ENCODE measurements at regions not wholly inside any gene's neighbourhood (a gene's known extent, or its start where the extent isn't known, plus 50 kb on each side); places are given as distances from the start of the nearest gene placed in this dataset.

DNA sequence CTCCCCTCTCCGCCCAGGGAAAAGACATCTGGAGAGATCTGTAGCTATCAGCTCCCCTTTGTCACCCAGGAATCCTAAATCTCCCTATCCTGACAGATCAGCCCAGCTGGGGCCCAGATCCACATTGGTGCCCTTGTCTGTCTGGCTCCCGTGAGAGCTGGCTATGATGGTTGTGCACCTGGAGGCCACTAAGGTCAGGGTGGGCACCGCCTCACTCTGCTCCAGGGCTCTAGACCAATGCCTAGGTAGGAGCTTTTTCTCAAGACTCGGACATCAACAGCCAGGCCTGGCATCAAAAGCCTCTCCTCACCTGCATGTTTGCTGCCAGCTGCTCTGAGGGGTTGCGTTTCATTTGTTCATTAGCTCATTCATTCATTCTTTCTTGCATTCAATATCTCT lies 142.7 kb downstream of the SMAD6 start:
- TF ChIP-seq, protein P1, sequence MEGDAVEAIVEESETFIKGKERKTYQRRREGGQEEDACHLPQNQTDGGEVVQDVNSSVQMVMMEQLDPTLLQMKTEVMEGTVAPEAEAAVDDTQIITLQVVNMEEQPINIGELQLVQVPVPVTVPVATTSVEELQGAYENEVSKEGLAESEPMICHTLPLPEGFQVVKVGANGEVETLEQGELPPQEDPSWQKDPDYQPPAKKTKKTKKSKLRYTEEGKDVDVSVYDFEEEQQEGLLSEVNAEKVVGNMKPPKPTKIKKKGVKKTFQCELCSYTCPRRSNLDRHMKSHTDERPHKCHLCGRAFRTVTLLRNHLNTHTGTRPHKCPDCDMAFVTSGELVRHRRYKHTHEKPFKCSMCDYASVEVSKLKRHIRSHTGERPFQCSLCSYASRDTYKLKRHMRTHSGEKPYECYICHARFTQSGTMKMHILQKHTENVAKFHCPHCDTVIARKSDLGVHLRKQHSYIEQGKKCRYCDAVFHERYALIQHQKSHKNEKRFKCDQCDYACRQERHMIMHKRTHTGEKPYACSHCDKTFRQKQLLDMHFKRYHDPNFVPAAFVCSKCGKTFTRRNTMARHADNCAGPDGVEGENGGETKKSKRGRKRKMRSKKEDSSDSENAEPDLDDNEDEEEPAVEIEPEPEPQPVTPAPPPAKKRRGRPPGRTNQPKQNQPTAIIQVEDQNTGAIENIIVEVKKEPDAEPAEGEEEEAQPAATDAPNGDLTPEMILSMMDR (IDR thresholded peaks at IDR 0.05; ENCODE audit: low read length), result no peak
- TF ChIP-seq EZH2 (optimal IDR thresholded peaks at IDR 0.05; ENCODE audit: low read depth, low read length) (no peak), EZH2phosphoT487 (IDR thresholded peaks at IDR 0.05; ENCODE audit: low read length) (no peak)

Data from MM.1S (cell line).